Activated naive CD8-positive, alpha-beta T cell (primary cell): ENCODE measurements at regions not wholly inside any gene's neighbourhood (a gene's known extent, or its start where the extent isn't known, plus 50 kb on each side); places are given as distances from the start of the nearest gene placed in this dataset.

Experiments used
- H3K27ac Mint-ChIP-seq: one replicate; pipeline ENCODE4 v1.8.0; 2021; ENCODE audit warnings: mixed read lengths
- H3K27me3 Mint-ChIP-seq: one replicate; pipeline ENCODE4 v1.8.0; 2021; ENCODE audit warnings: mixed read lengths
- H3K36me3 Mint-ChIP-seq: one replicate; pipeline ENCODE4 v1.8.0; 2021; ENCODE audit warnings: mixed read lengths
- H3K4me1 Mint-ChIP-seq: one replicate; pipeline ENCODE4 v1.8.0; 2021; ENCODE audit warnings: low read depth, mixed read lengths
- H3K4me3 Mint-ChIP-seq: one replicate; pipeline ENCODE4 v1.8.0; 2021; ENCODE audit warnings: mild to moderate bottlenecking, mixed read lengths
- H3K9me3 Mint-ChIP-seq: one replicate; pipeline ENCODE4 v1.8.0; 2021; ENCODE audit warnings: low read depth, mixed read lengths

DNA sequence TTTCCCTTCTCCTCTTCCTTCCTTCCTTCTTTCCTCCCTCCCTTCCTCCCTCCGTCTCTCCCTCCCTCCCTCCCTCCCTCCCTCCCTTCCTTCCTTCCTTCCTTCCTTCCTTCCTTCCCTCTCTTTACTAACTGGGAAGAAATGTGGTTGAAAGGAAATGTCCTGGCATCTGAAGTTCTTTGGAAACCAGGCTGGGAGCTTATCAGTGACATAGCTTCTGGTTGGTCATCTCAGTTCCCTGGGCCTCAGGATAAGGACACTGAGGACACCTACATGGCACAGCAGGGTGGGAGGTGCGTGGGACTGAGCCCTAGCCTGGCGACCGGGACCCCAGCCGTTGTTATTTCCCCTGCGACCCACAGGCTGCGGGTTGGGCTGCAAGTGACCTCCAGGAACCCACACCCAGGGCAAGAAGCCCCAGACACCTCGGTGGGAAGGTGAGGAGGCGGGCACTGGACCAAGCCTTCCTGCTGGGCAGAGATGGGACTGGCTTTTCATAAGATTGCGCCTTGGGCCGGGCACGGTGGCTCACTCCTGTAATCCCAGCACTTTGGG is 1486.5 kb downstream of the TBC1D22A start:
- H3K27me3 Mint-ChIP-seq: peaks cover 10% of the 10 kb centered on the region

DNA sequence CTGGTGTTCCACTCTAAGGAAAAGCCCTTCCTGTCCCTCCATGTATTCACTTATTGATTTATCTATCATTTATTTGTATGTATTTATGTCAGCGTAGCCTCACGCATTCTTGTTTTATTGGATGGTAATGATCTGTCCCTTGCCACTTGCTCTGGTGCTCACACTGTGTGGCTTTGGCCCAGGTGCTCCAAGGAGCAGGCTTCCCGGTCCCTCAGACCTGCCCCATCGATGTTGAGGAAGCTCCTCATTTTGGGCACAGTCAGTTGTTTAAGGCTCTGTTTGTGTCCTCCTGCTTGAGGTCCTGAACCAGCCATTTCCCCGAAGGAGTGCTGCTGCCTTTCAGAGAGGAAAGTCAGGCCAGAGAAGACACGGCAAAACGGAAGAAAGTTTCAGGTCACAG is 1485.4 kb downstream of the TBC1D22A start:
- H3K9me3 Mint-ChIP-seq: no peaks in the 10 kb centered on the region
- H3K4me1 Mint-ChIP-seq: peaks cover 2% of the 10 kb centered on the region
- no peaks in the 10 kb centered on the region for H3K36me3 Mint-ChIP-seq
- H3K27me3 Mint-ChIP-seq: peaks cover 8% of the 10 kb centered on the region
- no peak overlapping the region for H3K4me3 Mint-ChIP-seq
- no peak overlapping the region for H3K27ac Mint-ChIP-seq

More for the DNA sequence above, 1486.5 kb downstream of the TBC1D22A start:
- H3K4me1 Mint-ChIP-seq: peaks cover 2% of the 10 kb centered on the region
- H3K4me3 Mint-ChIP-seq: no peak overlapping the region
- H3K36me3 Mint-ChIP-seq: no peaks in the 10 kb centered on the region
- no peak overlapping the region for H3K27ac Mint-ChIP-seq
- no peaks in the 10 kb centered on the region for H3K9me3 Mint-ChIP-seq

DNA sequence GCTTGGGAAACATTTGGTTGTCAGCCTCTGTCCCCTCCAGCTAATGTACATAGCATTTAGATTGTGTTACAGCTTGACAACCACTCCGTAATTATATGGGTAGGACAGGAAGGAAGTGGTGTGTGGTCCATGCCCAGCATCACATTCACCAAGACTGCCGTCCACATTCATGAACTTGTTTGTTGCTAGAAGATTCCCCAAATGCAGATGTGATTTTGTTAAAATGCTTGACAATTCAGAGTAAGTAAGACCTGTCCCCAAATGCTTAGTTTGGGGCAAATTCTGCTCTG is 1482.7 kb downstream of the TBC1D22A start:
- Mint-ChIP-seq H3K36me3 (no peaks in the 10 kb centered on the region), H3K4me1 (peaks cover 7% of the 10 kb centered on the region), H3K9me3 (no peaks in the 10 kb centered on the region), H3K27ac (no peak overlapping the region), H3K27me3 (peaks cover 4% of the 10 kb centered on the region), H3K4me3 (no peak overlapping the region)

DNA sequence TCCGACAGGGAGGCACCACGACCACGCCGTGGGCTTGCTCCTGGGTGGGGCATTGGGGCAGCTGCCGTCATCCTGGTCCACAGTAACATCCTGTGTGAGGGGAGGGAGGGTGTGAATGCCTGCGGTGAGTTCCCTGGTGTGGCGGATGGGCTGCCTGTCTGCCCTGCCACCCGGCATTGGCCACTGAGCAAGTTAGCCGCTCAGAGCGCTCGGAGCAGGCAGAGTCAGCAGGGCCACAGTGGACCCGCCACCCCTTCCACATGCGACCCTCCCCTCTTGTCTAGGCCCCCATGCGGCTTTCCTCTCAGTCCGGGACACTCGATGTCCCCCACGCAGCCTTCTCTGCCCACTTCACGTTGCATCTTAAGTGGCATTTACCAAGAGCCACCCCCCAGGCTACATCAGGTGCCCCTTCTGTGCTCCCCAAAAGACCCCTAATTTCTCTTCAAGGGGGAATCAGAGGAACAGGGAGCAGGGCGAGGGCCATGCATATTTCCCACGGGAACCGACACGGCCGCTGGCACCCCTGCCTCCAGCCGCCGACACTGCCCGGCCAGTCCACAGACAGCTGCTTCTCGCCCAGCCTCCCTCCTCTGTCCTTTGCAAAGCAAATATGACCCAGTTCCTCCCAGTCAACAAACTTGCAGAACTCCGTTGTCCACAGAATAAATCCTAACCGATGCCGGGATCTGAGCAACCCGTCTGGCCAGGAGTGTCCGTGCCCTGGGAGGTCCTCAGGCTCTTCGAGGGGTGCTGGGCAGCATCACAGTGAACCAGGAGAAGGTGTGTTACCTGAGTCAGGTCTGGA is 1482.1 kb downstream of the TBC1D22A start:
- peaks cover 7% of the 10 kb centered on the region for H3K4me1 Mint-ChIP-seq
- no peaks in the 10 kb centered on the region for H3K9me3 Mint-ChIP-seq
- no peak overlapping the region for H3K4me3 Mint-ChIP-seq
- H3K27me3 Mint-ChIP-seq: peaks cover 4% of the 10 kb centered on the region
- H3K27ac Mint-ChIP-seq: no peak overlapping the region
- H3K36me3 Mint-ChIP-seq: no peaks in the 10 kb centered on the region

DNA sequence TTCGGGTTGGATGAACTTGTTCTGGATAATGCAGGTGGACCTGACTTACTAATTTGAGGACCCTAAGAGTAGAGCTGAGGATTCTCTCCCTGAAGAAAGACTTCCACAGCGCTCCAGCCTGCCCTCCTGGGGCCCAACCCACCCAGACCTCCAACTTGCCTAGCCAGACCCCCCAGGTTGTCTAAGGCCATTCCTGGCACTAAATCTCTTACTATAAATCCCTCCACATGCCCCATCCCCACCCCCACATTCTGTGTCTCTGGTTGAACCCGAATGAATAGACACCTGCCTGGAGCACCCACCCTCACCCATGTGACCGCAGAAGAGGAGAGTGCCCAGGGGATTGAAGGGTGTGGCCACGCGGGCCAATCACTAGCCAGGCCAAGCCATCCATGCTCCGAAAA is 1480.0 kb downstream of the TBC1D22A start:
- no peak overlapping the region for H3K27ac Mint-ChIP-seq
- no peaks in the 10 kb centered on the region for H3K36me3 Mint-ChIP-seq
- peaks cover 3% of the 10 kb centered on the region for H3K27me3 Mint-ChIP-seq
- no peak overlapping the region for H3K4me3 Mint-ChIP-seq
- peaks cover 7% of the 10 kb centered on the region for H3K4me1 Mint-ChIP-seq
- no peaks in the 10 kb centered on the region for H3K9me3 Mint-ChIP-seq

DNA sequence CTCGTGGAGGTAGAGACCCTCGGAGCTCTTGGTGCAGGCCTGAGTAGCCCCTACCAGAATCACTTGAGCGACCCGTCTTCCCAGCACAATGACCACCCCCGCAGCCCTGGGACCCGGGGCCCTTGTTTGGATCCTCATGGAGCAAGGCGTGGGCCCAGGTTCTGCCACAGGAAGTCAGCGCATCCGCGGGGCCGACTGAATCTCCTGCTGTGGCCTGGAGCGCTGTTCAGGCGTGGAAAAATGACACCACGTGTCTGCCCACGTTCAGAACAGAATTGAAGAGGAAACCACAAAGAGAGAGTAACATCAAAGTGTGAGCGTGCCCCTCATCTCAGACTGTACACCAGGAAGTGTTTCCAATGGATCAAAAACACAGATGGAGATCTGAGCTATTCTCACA is 1479.2 kb downstream of the TBC1D22A start:
- Mint-ChIP-seq H3K27me3 (peaks cover 2% of the 10 kb centered on the region), H3K4me1 (peaks cover 7% of the 10 kb centered on the region), H3K36me3 (no peaks in the 10 kb centered on the region), H3K4me3 (no peak overlapping the region), H3K27ac (no peak overlapping the region), H3K9me3 (no peaks in the 10 kb centered on the region)

DNA sequence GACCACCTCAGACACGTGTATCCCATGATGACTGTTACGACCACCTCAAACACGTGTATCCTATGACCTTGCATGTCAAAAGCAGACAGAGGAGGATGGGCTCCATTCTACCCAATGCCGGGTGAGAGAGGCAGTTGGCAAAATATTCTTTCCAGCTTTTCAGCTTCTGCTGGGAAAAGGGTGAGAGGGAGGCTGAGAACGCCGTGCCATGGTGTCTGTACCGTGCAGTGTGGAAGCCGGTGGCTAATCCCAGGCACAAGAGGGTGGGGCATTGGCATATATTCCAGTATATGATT is 1478.4 kb downstream of the TBC1D22A start:
- no peaks in the 10 kb centered on the region for H3K36me3 Mint-ChIP-seq
- H3K4me1 Mint-ChIP-seq: peaks cover 7% of the 10 kb centered on the region
- H3K27me3 Mint-ChIP-seq: no peaks in the 10 kb centered on the region
- no peak overlapping the region for H3K27ac Mint-ChIP-seq
- H3K4me3 Mint-ChIP-seq: no peak overlapping the region
- H3K9me3 Mint-ChIP-seq: no peaks in the 10 kb centered on the region

DNA sequence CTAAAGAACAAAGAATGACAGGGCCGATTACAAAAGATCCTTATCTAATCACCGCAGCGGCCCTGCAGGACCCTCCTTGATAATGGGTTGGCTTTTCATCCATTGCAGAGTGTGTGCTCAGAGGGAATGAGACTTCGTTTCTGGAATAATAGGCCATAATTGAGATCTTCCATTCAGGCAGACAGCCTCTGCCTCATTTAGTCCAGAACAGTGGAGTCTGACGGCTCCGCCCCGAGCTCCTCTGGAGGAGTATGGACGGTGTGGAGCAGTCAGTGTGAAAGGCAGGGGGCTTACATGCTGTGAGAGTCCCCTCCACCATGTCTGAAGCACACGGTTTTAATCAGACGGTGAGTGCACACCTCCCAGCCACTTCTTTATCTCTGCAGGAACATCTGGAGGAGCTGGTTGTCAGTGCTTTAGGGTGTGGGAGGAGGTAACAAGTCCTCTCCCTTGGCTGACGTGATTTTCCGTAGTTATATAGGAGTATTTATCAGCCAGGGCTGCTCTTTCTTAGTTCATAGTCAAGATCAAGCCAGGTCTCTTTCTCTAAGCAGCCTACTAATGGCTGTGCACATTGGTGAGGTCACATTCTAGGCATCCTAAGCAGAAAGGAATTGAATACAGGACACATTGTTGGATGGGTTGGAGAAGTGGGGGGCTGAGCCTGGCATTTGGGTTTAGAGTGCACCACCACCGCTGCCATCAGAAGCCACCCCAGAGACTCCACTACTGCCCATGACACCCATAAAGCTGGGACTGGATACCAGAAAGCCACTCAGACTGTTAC is 1477.9 kb downstream of the TBC1D22A start:
- H3K9me3 Mint-ChIP-seq: no peaks in the 10 kb centered on the region
- H3K4me3 Mint-ChIP-seq: no peak overlapping the region
- H3K36me3 Mint-ChIP-seq: no peaks in the 10 kb centered on the region
- no peak overlapping the region for H3K27ac Mint-ChIP-seq
- H3K27me3 Mint-ChIP-seq: no peaks in the 10 kb centered on the region
- peaks cover 7% of the 10 kb centered on the region for H3K4me1 Mint-ChIP-seq

DNA sequence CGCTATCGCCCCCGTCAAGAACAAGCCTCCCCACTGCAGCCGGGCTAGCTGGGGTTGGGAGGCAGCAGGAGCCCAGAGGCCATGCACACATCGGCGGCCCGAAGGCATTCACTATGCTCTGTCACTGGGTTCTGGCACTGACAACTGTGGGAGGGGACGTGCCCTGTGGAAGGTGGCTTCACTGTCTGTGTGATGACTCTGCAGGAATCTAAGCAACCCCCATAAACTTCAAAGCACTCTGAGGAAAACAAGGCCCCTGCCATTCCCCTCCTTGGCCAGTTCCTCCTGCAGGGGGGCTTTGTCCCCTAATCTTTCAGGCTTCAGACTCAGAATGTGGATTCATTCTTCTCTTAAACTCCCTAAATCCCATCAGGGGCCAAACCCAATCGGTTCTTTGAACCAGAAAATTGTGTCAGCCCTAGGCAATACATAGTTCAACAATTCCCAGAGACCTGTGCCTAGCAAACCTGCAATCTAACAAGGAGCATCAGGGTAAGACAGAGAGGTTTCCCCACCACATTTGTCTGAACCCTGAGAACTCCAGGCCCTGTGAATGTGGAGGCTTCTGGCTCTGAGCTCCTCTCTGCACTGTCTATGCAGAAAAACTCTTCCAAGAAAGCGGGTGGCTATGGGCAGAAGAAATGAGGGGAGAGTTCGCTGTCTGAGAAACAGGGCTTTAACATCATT is 1477.2 kb downstream of the TBC1D22A start:
- peaks cover 2% of the 10 kb centered on the region for H3K27me3 Mint-ChIP-seq
- H3K4me1 Mint-ChIP-seq: peaks cover 5% of the 10 kb centered on the region
- H3K27ac Mint-ChIP-seq: no peak overlapping the region
- H3K9me3 Mint-ChIP-seq: no peaks in the 10 kb centered on the region
- H3K4me3 Mint-ChIP-seq: no peak overlapping the region
- H3K36me3 Mint-ChIP-seq: no peaks in the 10 kb centered on the region

DNA sequence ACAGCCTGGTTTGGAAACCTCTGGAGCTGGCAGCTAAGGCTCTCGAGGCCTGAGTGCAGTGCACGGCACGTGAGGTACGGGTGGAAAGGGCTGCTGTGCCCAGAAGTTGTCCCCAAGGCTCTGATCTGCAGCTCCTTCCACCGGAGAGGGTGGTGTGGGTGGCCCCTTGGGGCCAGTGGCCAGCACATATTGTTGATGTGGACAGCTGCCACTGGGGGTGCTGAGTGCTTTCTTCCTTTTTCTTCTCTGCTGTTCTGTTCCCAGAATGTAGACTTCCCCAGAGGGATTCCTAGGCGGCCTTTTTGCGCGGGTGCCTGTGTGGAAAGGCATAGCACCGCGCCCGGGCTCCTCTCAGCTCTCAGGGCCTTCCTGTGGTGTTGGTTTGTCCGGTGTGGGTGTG is 1476.5 kb downstream of the TBC1D22A start:
- Mint-ChIP-seq H3K27ac (no peak overlapping the region), H3K9me3 (peaks cover under 1% of the 10 kb centered on the region), H3K4me1 (peaks cover 5% of the 10 kb centered on the region), H3K36me3 (no peaks in the 10 kb centered on the region), H3K4me3 (no peak overlapping the region), H3K27me3 (peaks cover 2% of the 10 kb centered on the region)

DNA sequence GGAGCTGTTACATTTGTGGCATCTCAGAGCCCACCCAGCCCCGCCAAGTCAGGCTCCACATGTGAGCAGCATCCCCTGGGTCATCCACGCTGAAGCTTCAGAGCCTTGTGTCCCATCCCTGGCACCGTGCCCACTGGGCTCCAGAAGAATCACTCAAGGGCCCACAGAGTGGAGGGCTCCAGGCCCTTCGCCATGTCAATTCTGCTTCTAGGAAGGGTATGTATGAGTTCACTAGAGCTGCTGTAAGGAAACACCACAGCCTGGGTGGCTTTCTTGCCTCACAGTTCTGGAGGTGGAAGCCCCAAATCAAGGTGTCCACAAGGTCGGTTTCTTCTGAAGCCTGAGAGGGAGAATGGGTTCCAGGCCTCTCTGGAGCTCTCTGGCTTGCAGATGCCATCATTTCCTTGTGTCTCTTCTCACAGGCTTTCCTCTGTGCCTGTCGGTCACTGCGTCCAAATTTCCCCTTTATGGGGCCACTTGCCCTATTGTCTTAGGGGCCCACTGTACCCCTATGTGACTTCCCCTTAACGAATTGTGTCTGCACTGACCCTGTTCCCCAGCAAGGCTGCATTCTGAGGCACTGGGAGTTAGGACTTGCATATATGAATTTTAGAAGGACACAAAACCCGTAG is 1476.0 kb downstream of the TBC1D22A start:
- Mint-ChIP-seq H3K27ac (no peak overlapping the region), H3K27me3 (peaks cover 2% of the 10 kb centered on the region), H3K4me3 (no peak overlapping the region), H3K9me3 (peaks cover 6% of the 10 kb centered on the region), H3K4me1 (peaks cover 5% of the 10 kb centered on the region), H3K36me3 (no peaks in the 10 kb centered on the region)

DNA sequence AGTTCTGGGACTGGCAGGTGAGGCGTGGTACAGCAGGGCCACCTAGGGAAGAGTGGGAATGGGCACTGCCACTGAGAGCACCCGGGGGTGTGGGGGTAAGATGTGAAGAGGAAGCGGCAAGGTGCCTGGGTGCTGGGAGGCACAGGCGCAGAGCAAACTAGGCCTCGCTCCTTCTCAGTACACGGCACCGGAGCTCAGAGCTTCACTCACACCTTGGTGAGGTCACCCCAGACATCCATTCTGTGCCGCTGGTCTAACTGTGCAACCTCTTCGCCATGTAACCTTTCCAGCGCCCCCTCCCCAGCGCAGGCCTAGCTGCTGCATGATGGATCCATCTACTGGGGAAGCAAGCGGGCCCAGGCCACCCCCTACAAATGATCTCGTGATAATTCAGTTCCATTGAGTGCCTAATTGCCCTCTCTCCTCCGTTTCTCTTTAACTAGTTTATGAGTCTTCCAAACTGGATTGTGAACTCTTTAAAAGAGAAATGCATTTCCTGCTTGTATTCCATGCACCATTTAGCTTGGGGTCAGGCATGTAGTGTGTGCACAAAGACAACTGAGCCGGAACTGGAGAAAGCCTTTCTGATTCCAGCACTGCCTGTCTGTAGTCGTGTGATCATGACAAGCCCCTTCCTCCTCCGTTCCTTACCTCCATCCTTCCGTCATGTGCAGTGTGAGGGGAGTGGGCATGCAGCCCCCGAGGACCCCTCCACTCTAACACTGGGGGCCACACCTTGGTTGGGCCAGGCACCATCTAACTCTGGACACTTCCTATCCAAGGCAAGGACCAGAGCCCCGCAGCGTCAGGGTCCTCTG is 1475.2 kb downstream of the TBC1D22A start:
- Mint-ChIP-seq H3K9me3 (peaks cover 6% of the 10 kb centered on the region), H3K36me3 (no peaks in the 10 kb centered on the region), H3K4me1 (peaks cover 5% of the 10 kb centered on the region), H3K27ac (no peak overlapping the region), H3K4me3 (no peak overlapping the region), H3K27me3 (peaks cover 2% of the 10 kb centered on the region)

DNA sequence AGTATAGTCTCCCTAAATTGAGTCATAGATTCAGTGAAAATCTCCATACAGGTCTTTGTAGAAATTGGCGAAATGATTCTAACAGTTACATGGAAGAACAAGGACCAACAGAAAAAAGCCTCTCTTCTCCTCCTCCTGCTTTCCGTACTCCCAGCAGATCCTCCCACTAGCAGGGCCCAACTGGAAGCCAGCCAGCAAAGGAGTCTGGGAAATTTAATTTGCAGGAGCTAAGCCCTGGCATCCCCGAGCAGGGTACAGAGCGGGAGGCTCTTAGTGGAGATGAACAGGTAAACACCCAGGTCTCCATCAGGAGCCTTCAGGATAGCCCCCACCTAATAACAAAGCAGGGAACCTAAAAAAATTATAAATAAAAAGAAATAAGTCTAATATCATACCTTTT is 1473.8 kb downstream of the TBC1D22A start:
- Mint-ChIP-seq H3K27me3 (peaks cover 2% of the 10 kb centered on the region), H3K4me1 (peaks cover under 1% of the 10 kb centered on the region), H3K4me3 (no peak overlapping the region), H3K27ac (no peak overlapping the region), H3K9me3 (peaks cover 16% of the 10 kb centered on the region), H3K36me3 (no peaks in the 10 kb centered on the region)

DNA sequence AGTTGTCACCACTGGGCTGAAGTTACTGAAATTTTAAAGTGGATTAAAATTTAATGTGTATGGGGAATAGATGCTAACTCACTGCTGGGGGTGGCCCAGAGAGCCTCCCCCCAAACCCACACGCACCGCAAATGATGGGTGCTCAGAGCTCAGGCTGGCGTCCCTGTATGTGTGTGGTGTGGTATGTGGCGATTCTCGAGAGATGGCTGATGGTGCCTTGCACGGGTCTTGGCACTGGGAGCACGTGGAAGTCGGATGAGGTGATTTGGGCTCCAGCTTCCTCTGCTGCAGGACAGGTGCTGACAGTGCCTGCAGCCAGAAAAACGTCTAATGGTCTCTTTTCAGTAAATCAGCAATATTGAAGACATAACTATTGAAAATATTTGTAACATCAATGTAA is 1473.3 kb downstream of the TBC1D22A start:
- no peak overlapping the region for H3K4me3 Mint-ChIP-seq
- H3K27ac Mint-ChIP-seq: no peak overlapping the region
- no peaks in the 10 kb centered on the region for H3K4me1 Mint-ChIP-seq
- H3K9me3 Mint-ChIP-seq: peaks cover 16% of the 10 kb centered on the region
- no peaks in the 10 kb centered on the region for H3K36me3 Mint-ChIP-seq
- peaks cover 2% of the 10 kb centered on the region for H3K27me3 Mint-ChIP-seq
